Transverse colon (tissue), 4 donors: ENCODE measurements at regions not wholly inside any gene's neighbourhood (a gene's known extent, or its start where the extent isn't known, plus 50 kb on each side); places are given as distances from the start of the nearest gene placed in this dataset.

Experiments used
- EP300 ChIP-seq: sonication (generic); formaldehyde crosslinking; IDR thresholded peaks from one replicate; pipeline ENCODE4 v1.6.1; 2017; ENCODE audit warnings: antibody characterized with exemption, low read depth
- POLR2A ChIP-seq: fragments of 450-650 bp; IDR thresholded peaks from one replicate; pipeline ENCODE4 v1.6.1; 2016; ENCODE audit warnings: antibody characterized with exemption, mild to moderate bottlenecking, moderate library complexity
- POLR2AphosphoS5 ChIP-seq, 3 donors: sonication (generic); formaldehyde crosslinking; IDR thresholded peaks; one replicate each; pipeline ENCODE4 v1.6.1; 2016; ENCODE audit warnings: antibody characterized with exemption in 3 of 3
- TF ChIP-seq, protein P1 (sequence below), 5 experiments: fragments of 200-600 bp in 3 of 5; fragments of 450-650 bp in 2 of 5; sonication (generic) in 3 of 5; IDR thresholded peaks; 1 replicate in 2 of 5; 2 replicates in 3 of 5; pipeline ENCODE4 v1.5.1; 2016 to 2017; ENCODE audit warnings: antibody characterized with exemption in 5 of 5, inconsistent platforms in 3 of 5, mild to moderate bottlenecking in 2 of 5, moderate library complexity in 1 of 5

- TF ChIP-seq, protein P1, sequence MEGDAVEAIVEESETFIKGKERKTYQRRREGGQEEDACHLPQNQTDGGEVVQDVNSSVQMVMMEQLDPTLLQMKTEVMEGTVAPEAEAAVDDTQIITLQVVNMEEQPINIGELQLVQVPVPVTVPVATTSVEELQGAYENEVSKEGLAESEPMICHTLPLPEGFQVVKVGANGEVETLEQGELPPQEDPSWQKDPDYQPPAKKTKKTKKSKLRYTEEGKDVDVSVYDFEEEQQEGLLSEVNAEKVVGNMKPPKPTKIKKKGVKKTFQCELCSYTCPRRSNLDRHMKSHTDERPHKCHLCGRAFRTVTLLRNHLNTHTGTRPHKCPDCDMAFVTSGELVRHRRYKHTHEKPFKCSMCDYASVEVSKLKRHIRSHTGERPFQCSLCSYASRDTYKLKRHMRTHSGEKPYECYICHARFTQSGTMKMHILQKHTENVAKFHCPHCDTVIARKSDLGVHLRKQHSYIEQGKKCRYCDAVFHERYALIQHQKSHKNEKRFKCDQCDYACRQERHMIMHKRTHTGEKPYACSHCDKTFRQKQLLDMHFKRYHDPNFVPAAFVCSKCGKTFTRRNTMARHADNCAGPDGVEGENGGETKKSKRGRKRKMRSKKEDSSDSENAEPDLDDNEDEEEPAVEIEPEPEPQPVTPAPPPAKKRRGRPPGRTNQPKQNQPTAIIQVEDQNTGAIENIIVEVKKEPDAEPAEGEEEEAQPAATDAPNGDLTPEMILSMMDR (IDR thresholded peaks at IDR 0.05): no peak
- TF ChIP-seq POLR2A (no peak), POLR2AphosphoS5 (IDR thresholded peaks at IDR 0.05) (no peak), EP300 (no peak)
Measured at GRCh38 chr2:81872006-81872405, 1567.5 kb upstream of the LRRTM1 start.
